ENCODE measurements at regions not wholly inside any gene's neighbourhood (a gene's known extent, or its start where the extent isn't known, plus 50 kb on each side); places are given as distances from the start of the nearest gene placed in this dataset.

DNA sequence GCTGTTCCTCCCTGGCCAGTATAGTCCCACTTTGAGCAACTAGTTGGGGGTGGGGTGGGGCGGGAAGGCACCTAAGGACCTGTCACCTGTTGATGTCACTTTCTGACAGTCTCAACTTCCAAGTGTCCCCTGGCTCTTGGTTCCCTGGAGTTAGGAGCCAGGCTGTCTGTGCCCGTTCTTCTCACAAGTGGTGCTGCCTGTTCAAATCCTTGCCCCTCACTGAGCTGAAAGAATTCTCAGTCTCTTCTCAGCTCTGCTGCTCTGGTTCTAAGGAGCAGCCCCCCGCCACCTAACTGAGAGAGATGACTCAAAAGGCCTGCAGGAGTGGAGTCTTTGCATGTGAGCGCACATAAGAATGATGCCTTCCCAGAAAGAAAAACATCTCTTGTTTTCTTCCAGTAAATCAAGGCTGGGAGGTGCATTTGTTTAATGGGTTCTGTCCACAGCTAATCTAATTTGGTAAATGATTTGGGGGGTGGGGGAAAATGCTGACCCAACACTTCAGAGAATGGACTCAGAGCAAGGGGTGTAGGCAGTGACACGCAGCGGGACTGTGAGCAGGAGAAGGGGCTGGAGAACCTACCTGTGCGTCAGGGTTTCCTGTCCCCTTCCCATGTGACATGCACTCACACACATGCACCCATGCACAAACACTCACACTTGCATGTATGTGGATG, 78.2 kb upstream of the NLRP1 start:
- 40% methylated on average over 1 of the region's 7 CpGs; no CpG with 5 or more reads in 1 of the 2 experiments for WGBS, 2 experiments (ENCODE audit: extremely low coverage in 2 of 2, insufficient read length in 1 of 2)
- POLR2A ChIA-PET (ENCODE audit: unreplicated experiment): no interaction called here
- no peak overlapping the region for H2BK5ac ChIP-seq (ENCODE audit: low read depth, low read length, poor library complexity, severe bottlenecking)
- no peak overlapping the region for H3K4me3 ChIP-seq (ENCODE audit: insufficient read depth, low read depth, low read length)
- no peaks in the 10 kb centered on the region for H4K20me1 ChIP-seq (ENCODE audit: insufficient read depth, low read length)
- TF ChIP-seq, protein P1, sequence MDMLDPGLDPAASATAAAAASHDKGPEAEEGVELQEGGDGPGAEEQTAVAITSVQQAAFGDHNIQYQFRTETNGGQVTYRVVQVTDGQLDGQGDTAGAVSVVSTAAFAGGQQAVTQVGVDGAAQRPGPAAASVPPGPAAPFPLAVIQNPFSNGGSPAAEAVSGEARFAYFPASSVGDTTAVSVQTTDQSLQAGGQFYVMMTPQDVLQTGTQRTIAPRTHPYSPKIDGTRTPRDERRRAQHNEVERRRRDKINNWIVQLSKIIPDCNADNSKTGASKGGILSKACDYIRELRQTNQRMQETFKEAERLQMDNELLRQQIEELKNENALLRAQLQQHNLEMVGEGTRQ (IDR thresholded peaks at IDR 0.05; ENCODE audit: low read depth, low read length): no peak
- no peak for TF ChIP-seq MAZ (IDR thresholded peaks at IDR 0.05; ENCODE audit: borderline replicate concordance, low read depth, low read length)
- TF ChIP-seq RFX5 (IDR thresholded peaks at IDR 0.05; ENCODE audit: low read depth, low read length): no peak
- no peak for TF ChIP-seq POLR2A (IDR thresholded peaks at IDR 0.05; ENCODE audit: low read depth, low read length)
- no peak for TF ChIP-seq MAFK (IDR thresholded peaks at IDR 0.05; ENCODE audit: low read depth, low read length)
- TF ChIP-seq RAD21 (IDR thresholded peaks at IDR 0.05; ENCODE audit: low read length): no peak
- TF ChIP-seq CHD1 (IDR thresholded peaks at IDR 0.05; ENCODE audit: low read depth, low read length): no peak
- TF ChIP-seq SMC3 (IDR thresholded peaks at IDR 0.05; ENCODE audit: low read depth, low read length): no peak
- dilution Hi-C loops (cut with HindIII; ENCODE audit: low sequenced_read_pairs, unreplicated experiment): no loop called here
- H3K4me2 ChIP-seq (ENCODE audit: low read depth, low read length): no peak overlapping the region
- no peak overlapping the region for H3K9ac ChIP-seq (ENCODE audit: low read depth, low read length)
- no peaks in the 10 kb centered on the region; the same call in 1 of the 2 replicates for H3K27me3 ChIP-seq (ENCODE audit: control insufficient read depth, insufficient read depth, low read length)
- H3K23ac ChIP-seq (ENCODE audit: low read depth, low read length): no peak overlapping the region
- no peak overlapping the region for H2BK20ac ChIP-seq (ENCODE audit: low read depth, low read length)
- H4K5ac ChIP-seq (ENCODE audit: low read depth, low read length): no peak overlapping the region
- no peak overlapping the region for H3K56ac ChIP-seq (ENCODE audit: extremely low read depth, insufficient read depth, low read length)
- H3K4ac ChIP-seq (ENCODE audit: low read depth, low read length): no peak overlapping the region
- H4K91ac ChIP-seq (ENCODE audit: insufficient read depth, low read depth, low read length): no peak overlapping the region
- intact Hi-C loops (cut with micrococcal nuclease): no loop called here
- H2BK120ac ChIP-seq (ENCODE audit: low read depth, low read length): no peak overlapping the region
- in situ Hi-C loops (cut with MboI; ENCODE audit: low sequenced_read_pairs): no loop called here
- no TSS peak for BruUV-seq (replicated peaks)
- H3K9me3 ChIP-seq (ENCODE audit: control insufficient read depth, insufficient read depth, low read length): no peaks in the 10 kb centered on the region
- no peak overlapping the region for H2AK9ac ChIP-seq (replicated peaks; ENCODE audit: low read depth, low read length, poor library complexity)
- DNase-seq (no peak), ATAC-seq (ENCODE audit: low read depth) (no peak)
- no peak overlapping the region for H2AK5ac ChIP-seq (ENCODE audit: low read depth, low read length)
- CTCF ChIA-PET: no interaction called here
- H4K8ac ChIP-seq (ENCODE audit: low read depth in 2 of 2, low read length in 2 of 2): no peak overlapping the region
- H3K36me3 ChIP-seq (ENCODE audit: control insufficient read depth, insufficient read depth, low read length): no peaks in the 10 kb centered on the region
- no peak overlapping the region for H3K27ac ChIP-seq (ENCODE audit: insufficient read depth, low read length)
- H3K4me1 ChIP-seq (ENCODE audit: control insufficient read depth, insufficient read depth, low read length): no peaks in the 10 kb centered on the region
- H2AFZ ChIP-seq (replicated peaks; ENCODE audit: low read length, poor library complexity): no peak overlapping the region
- no peak overlapping the region for H3K18ac ChIP-seq (ENCODE audit: low read depth, low read length)
- H3K9me1 ChIP-seq (ENCODE audit: insufficient read depth, low read length): no peaks in the 10 kb centered on the region
- no peaks in the 10 kb centered on the region for H3K79me1 ChIP-seq (ENCODE audit: low read depth in 1 of 2, low read length in 2 of 2)
- H2BK15ac ChIP-seq (ENCODE audit: low read depth, low read length): no peak overlapping the region
- H3K14ac ChIP-seq (replicated peaks; ENCODE audit: low read depth, low read length): no peak overlapping the region
